ENCODE measurements at regions not wholly inside any gene's neighbourhood (a gene's known extent, or its start where the extent isn't known, plus 50 kb on each side); places are given as distances from the start of the nearest gene placed in this dataset.

GRCh38 chr2:153105829-153106578 lies 372.6 kb downstream of the RPRM start:
- DNase-seq (ENCODE audit: low read depth): peak; percentile 60

GRCh38 chr2:153101187-153101586 lies 377.4 kb downstream of the RPRM start:
- no peak for DNase-seq (ENCODE audit: low read depth)

GRCh38 chr2:153100151-153100550 lies 378.4 kb downstream of the RPRM start:
- no peak for DNase-seq (ENCODE audit: low read depth)

GRCh38 chr2:153098073-153098472 lies 379.7 kb downstream of the ARL6IP6 start:
- DNase-seq (ENCODE audit: low read depth): no peak

GRCh38 chr2:153096272-153096671 lies 377.9 kb downstream of the ARL6IP6 start:
- DNase-seq (ENCODE audit: low read depth): no peak

- no peak for DNase-seq (ENCODE audit: low read depth)
Observed at GRCh38 chr2:153091344-153091743, 372.9 kb downstream of the ARL6IP6 start.

- no peak for DNase-seq (ENCODE audit: low read depth)
Observed at GRCh38 chr2:153079315-153079714, 360.9 kb downstream of the ARL6IP6 start.

- no peak for DNase-seq (ENCODE audit: low read depth)
Observed at GRCh38 chr2:153077311-153077710, 358.9 kb downstream of the ARL6IP6 start.

- DNase-seq (ENCODE audit: low read depth): peak; percentile 62
Observed at GRCh38 chr2:153074207-153074606, 355.8 kb downstream of the ARL6IP6 start.

- no peak for DNase-seq (ENCODE audit: low read depth)
Observed at GRCh38 chr2:153072813-153073212, 354.4 kb downstream of the ARL6IP6 start.

- DNase-seq (ENCODE audit: low read depth): no peak
Observed at GRCh38 chr2:153072077-153072476, 353.7 kb downstream of the ARL6IP6 start.

GRCh38 chr2:153071090-153071489 lies 352.7 kb downstream of the ARL6IP6 start:
- no peak for DNase-seq (ENCODE audit: low read depth)

GRCh38 chr2:153068915-153069314 lies 350.5 kb downstream of the ARL6IP6 start:
- DNase-seq (ENCODE audit: low read depth): no peak

GRCh38 chr2:153068052-153068451 lies 349.6 kb downstream of the ARL6IP6 start:
- no peak for DNase-seq (ENCODE audit: low read depth)

- peak; percentile 95 for DNase-seq (ENCODE audit: low read depth)
Observed at GRCh38 chr2:153059338-153060052, 341.1 kb downstream of the ARL6IP6 start.

- no peak for DNase-seq (ENCODE audit: low read depth)
Observed at GRCh38 chr2:153057743-153058142, 339.3 kb downstream of the ARL6IP6 start.

- no peak for DNase-seq (ENCODE audit: low read depth)
Observed at GRCh38 chr2:153055182-153055581, 336.8 kb downstream of the ARL6IP6 start.

- no peak for DNase-seq (ENCODE audit: low read depth)
Observed at GRCh38 chr2:153052807-153053559, 334.6 kb downstream of the ARL6IP6 start.

GRCh38 chr2:153047220-153047619 lies 328.8 kb downstream of the ARL6IP6 start:
- DNase-seq (ENCODE audit: low read depth): peak; percentile 38

GRCh38 chr2:153043385-153043784 lies 325.0 kb downstream of the ARL6IP6 start:
- peak; percentile 2 for DNase-seq (ENCODE audit: low read depth)

- no peak for DNase-seq (ENCODE audit: low read depth)
Observed at GRCh38 chr2:153028626-153029025, 310.2 kb downstream of the ARL6IP6 start.

GRCh38 chr2:153027533-153027932 lies 309.1 kb downstream of the ARL6IP6 start:
- DNase-seq (ENCODE audit: low read depth): no peak
